ENCODE measurements at regions not wholly inside any gene's neighbourhood (a gene's known extent, or its start where the extent isn't known, plus 50 kb on each side); places are given as distances from the start of the nearest gene placed in this dataset.

- TF ChIP-seq EZH2phosphoT487 (conservative IDR thresholded peaks at IDR 0.05; ENCODE audit: low read length) (no peak), CTCF (IDR thresholded peaks at IDR 0.05; ENCODE audit: insufficient read depth, low read length, poor library complexity, severe bottlenecking) (no peak)
- H3K9ac ChIP-seq (ENCODE audit: low read length) = no peak overlapping the region
- no peaks in the 10 kb centered on the region for H3K9me2 ChIP-seq (replicated peaks; ENCODE audit: insufficient read depth, low read length)
- H3K4me3 ChIP-seq (ENCODE audit: insufficient read depth, low read length, poor library complexity, severe bottlenecking) = no peak overlapping the region
- peaks cover 5% of the 10 kb centered on the region; the same call in 1 of the 2 replicates for H3K79me2 ChIP-seq (ENCODE audit: insufficient read depth, low read length)
- H3F3A ChIP-seq (ENCODE audit: insufficient read depth) = no peaks in the 10 kb centered on the region
- no peaks in the 10 kb centered on the region for H3K27me3 ChIP-seq (ENCODE audit: low read length)
- H3K27ac ChIP-seq (ENCODE audit: low read depth, low read length) = no peak overlapping the region
- no peak overlapping the region for H3K4me2 ChIP-seq (ENCODE audit: low read depth, low read length, poor library complexity, severe bottlenecking)
- H3K36me3 ChIP-seq (ENCODE audit: low read length) = no peaks in the 10 kb centered on the region
- no peaks in the 10 kb centered on the region for H4K20me1 ChIP-seq (ENCODE audit: low read depth, low read length)
- H3K9me3 ChIP-seq (ENCODE audit: insufficient read depth, low read length) = no peaks in the 10 kb centered on the region
- H2AFZ ChIP-seq (ENCODE audit: low read depth, low read length, severe bottlenecking) = no peak overlapping the region
Observed at GRCh38 chr14:71489742-71490141, 442.5 kb upstream of the RGS6 start.

- Histone ChIP-seq H3K27ac (ENCODE audit: low read depth, low read length) (no peak overlapping the region), H3K9ac (ENCODE audit: low read length) (no peak overlapping the region), H3K79me2 (ENCODE audit: insufficient read depth, low read length) (peaks cover 9% of the 10 kb centered on the region; the same call in 1 of the 2 replicates), H4K20me1 (ENCODE audit: low read depth, low read length) (no peaks in the 10 kb centered on the region), H3K9me3 (ENCODE audit: insufficient read depth, low read length) (no peaks in the 10 kb centered on the region), H3K9me2 (replicated peaks; ENCODE audit: insufficient read depth, low read length) (no peaks in the 10 kb centered on the region), H3K4me2 (ENCODE audit: low read depth, low read length, poor library complexity, severe bottlenecking) (no peak overlapping the region), H2AFZ (ENCODE audit: low read depth, low read length, severe bottlenecking) (no peak overlapping the region), H3K27me3 (ENCODE audit: low read length) (no peaks in the 10 kb centered on the region), H3K4me3 (ENCODE audit: insufficient read depth, low read length, poor library complexity, severe bottlenecking) (no peak overlapping the region), H3F3A (ENCODE audit: insufficient read depth) (no peaks in the 10 kb centered on the region), H3K36me3 (ENCODE audit: low read length) (no peaks in the 10 kb centered on the region)
- no peak for TF ChIP-seq CTCF (IDR thresholded peaks at IDR 0.05; ENCODE audit: insufficient read depth, low read length, poor library complexity, severe bottlenecking)
- TF ChIP-seq EZH2phosphoT487 (conservative IDR thresholded peaks at IDR 0.05; ENCODE audit: low read length) = no peak
Observed at GRCh38 chr14:71491931-71492330, 440.3 kb upstream of the RGS6 start.

GRCh38 chr14:71492346-71492745 lies 439.9 kb upstream of the RGS6 start:
- no peak overlapping the region for H3K27ac ChIP-seq (ENCODE audit: low read depth, low read length)
- H3K9me3 ChIP-seq (ENCODE audit: insufficient read depth, low read length) = no peaks in the 10 kb centered on the region
- H3K9me2 ChIP-seq (replicated peaks; ENCODE audit: insufficient read depth, low read length) = no peaks in the 10 kb centered on the region
- no peak for TF ChIP-seq CTCF (IDR thresholded peaks at IDR 0.05; ENCODE audit: insufficient read depth, low read length, poor library complexity, severe bottlenecking)
- no peak for TF ChIP-seq EZH2phosphoT487 (conservative IDR thresholded peaks at IDR 0.05; ENCODE audit: low read length)
- peaks cover 9% of the 10 kb centered on the region; the same call in 1 of the 2 replicates for H3K79me2 ChIP-seq (ENCODE audit: insufficient read depth, low read length)
- no peaks in the 10 kb centered on the region for H3F3A ChIP-seq (ENCODE audit: insufficient read depth)
- no peaks in the 10 kb centered on the region for H3K36me3 ChIP-seq (ENCODE audit: low read length)
- no peak overlapping the region for H2AFZ ChIP-seq (ENCODE audit: low read depth, low read length, severe bottlenecking)
- H4K20me1 ChIP-seq (ENCODE audit: low read depth, low read length) = no peaks in the 10 kb centered on the region
- no peaks in the 10 kb centered on the region for H3K27me3 ChIP-seq (ENCODE audit: low read length)
- H3K4me3 ChIP-seq (ENCODE audit: insufficient read depth, low read length, poor library complexity, severe bottlenecking) = no peak overlapping the region
- H3K9ac ChIP-seq (ENCODE audit: low read length) = no peak overlapping the region
- no peak overlapping the region for H3K4me2 ChIP-seq (ENCODE audit: low read depth, low read length, poor library complexity, severe bottlenecking)

Measured in SU-DHL-6 (cell line).